ENCODE measurements at regions not wholly inside any gene's neighbourhood (a gene's known extent, or its start where the extent isn't known, plus 50 kb on each side); places are given as distances from the start of the nearest gene placed in this dataset.

DNA sequence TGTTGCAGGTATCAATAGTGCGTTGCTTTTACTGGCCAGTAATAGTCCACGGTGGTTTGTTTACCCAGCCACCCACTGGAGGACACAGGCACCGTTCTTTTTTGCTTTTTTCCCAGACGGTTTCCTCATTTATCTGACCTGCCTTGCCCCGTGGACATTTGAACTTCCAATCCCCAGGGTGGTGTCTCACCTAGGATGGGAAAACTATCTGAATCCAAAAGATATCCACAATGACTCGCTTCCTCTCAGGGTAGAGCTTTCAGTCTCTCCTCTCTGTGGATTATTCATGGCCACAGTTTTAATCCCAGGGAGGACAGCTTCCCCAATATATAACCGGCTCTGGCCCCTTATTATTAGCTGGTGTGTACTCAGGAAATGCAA, 170.8 kb downstream of the FOXO1 start:
- TF ChIP-seq CTCF (IDR thresholded peaks at IDR 0.05; ENCODE audit: insufficient read depth, low read depth, low read length) = no peak
- TF ChIP-seq EZH2 (IDR thresholded peaks at IDR 0.05; ENCODE audit: insufficient read depth, low read length) = no peak

Data from astrocyte (in vitro differentiated cells and primary cell).